NCI-H2029 treated with DMSO at 0.1 percent for 48 hours (cell line): ENCODE measurements at regions not wholly inside any gene's neighbourhood (a gene's known extent, or its start where the extent isn't known, plus 50 kb on each side); places are given as distances from the start of the nearest gene placed in this dataset.

Experiments
- DNase-seq: peaks from one replicate; lab custom pipeline; 2025; lab: John Stamatoyannopoulos, UW

DNA sequence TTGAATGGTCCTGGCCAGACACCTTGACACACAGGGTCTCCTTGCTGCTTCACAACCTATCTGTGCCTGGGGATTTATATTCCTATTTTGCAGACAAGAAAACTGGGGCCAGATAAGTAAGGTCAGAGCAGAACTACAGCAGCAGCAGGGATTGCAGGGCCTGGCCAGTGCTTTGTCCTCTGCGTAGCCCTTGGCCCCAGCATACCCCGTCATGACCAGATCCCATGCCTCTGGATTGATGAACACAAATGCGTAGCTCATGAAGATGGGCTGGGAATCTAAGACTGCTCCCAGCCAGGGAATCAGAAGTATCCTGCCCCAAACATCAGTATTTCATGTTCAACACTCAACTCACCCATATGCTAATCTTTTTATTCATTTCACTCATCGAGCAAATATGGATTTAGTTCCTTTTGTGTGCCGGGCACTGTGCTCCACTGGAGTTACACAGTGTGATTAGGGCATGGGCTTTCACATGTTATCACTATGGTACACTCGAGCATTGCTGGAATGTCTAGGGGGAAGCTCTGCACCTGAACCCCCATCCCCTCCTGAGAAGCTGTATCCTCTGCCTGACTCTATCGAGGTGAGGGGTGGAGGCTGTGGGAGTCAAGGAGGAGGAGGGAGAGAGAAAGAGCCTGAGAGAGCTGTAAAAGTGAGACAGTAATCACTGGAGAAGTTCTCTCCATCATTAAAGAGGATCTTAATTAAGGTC is 143.3 kb downstream of the CYP26B1 start:
- DNase-seq = no peak

DNA sequence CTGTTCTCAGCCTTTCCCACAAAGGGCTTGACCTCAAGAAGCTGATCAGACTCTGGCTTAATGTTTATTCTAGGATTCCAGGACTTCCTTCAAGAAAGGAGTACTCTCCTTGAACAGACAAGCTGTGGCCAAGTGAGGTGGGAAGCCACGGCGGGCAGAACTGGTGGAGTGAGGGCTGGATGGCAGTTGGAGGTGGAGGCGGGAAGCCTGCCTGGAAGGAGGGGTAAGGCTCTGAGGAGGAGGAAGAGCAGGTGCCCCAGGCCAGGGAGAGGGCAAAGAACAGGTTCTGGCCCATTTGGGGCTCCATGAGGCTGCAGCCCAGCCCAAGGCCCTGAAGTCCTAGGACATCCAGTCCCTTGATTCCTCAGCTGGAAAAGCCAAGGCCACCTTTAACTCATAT is 143.9 kb downstream of the CYP26B1 start:
- no peak for DNase-seq

DNA sequence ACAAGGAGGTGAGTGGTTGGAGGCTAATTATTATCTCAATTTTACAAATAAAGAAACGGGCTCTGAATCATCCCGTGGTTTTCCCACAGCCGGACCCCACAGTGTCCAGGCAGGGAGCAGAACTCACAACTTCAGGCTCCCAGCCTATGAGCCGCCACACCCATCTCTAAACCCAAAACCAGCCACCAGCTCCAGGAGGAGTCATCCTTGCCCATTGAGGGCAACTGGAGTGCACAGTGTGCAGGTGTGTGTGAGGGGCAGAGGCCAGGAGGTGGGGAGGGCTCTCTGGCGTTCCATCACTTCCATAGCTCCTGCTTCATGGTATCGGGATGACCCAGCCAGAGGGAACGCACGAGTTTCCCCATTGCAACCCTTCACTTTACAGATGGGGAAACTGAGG is 144.5 kb downstream of the CYP26B1 start:
- DNase-seq = no peak

DNA sequence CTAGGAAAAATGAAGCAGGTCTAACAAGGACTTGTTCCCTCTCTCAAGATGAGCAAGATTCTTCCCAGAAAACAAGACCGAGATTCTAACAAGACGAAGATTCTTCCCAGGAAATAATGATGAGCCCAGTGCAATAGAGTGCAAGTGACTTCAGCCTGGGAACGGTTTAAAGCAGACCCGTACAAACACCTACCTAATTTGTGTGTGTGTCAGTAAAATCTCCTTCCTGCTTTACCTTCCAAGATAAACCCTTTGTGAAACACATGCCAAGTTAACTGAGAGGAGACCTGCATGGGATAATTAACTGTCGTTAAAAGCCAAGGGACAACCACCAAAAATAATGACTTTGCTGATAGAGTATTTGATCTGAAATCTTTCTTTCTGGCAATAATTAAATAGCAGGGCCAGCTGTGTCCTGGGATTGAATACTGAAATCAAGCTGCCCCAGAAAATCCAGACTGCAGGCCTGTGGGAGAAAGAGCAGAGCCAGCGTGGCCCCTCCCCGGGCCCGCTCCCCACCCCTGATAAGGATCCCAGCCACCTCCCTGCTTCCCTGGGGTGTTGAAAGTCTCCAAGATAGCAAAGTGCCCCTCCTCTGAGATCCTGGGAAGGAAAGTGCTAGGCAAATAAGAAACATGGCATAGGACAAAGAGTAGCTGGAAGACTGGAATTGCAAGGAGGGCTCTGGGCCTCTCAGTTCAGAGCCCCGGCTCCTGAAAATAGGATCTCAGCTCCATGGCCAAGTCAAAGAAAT is 145.5 kb downstream of the CYP26B1 start:
- no peak for DNase-seq

DNA sequence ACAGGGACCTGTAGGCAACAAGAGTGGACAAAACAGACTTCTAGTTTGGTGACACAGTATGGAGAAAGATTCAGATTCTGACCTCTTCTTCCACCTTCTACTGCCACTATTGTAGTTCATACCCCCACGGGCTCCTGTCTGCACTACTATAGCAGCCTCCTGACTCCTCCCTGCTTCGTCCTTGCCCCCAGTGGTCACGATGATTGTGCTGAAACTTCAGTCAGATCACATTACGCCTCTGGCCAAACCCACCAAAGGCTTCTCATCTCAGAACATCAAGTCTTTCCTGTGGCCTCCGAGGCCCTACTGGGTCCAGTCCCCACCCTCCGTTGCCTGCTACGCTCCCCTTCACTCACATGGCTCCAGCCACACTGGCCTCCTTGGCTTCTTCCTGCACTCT is 147.6 kb downstream of the CYP26B1 start:
- no peak for DNase-seq

DNA sequence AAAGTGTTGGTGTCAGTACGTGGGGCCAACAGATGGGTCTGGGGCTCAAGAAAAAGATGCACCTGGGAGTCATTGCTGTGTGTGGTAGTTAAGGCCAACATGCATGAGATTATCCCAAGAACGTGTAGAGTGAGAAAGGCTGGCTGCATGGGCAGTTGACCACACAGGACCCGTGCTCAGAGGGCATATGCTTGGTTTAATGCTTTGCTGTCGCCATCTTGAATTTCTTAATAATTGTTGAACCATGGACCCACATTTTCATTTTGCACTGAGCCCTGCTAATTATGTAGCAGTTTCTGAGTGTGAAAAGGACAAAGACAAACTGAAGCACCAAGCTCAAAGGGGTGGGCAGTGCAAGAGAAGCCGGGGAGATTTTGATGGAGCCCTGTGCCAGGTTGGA is 148.1 kb downstream of the CYP26B1 start:
- DNase-seq = no peak

DNA sequence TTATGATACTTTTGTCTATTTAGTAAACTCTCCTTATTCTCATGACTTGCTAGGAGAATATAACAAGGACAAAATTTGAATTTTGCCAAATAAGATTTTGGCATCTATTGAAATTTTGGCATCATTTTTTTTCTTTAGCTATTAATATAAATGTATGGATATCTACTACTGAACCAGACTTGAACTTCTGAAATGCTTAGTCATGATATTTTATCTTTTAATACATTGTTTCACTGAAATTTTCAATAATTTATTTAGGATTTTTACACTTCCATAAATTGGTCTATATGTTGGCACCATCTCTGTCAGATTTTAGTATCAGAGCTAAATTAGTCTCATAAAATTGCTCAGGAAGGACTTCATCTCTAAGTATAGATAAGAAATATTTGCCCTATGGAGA is 149.8 kb downstream of the CYP26B1 start:
- DNase-seq = no peak

DNA sequence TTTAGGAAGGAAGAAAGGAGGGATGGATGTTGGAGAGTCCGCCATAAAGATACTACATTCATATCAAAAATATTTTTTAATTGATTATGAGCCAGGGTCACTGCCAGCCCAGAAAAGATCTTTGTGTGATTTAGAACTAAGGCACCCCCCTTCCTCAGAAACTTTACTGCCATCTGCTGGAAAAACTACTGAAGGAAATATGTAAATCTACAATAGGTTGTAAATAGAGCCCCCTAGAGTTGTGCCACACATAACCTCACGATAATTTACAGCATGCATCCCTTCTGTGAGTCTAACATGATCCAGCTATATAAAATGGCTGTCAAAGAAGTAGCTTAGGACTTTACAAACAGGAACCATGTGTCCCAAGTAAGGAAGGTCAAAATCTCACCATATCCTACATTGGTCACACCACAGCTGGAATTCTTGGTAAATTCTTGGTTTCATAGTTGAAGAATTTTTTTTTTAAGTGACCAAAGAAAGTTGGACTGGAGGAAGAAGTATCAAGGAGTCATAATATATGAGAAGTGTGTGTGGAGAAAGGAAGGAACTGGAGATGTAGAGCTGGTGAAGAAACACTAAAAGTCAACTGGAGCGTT is 152.5 kb downstream of the CYP26B1 start:
- DNase-seq = no peak

DNA sequence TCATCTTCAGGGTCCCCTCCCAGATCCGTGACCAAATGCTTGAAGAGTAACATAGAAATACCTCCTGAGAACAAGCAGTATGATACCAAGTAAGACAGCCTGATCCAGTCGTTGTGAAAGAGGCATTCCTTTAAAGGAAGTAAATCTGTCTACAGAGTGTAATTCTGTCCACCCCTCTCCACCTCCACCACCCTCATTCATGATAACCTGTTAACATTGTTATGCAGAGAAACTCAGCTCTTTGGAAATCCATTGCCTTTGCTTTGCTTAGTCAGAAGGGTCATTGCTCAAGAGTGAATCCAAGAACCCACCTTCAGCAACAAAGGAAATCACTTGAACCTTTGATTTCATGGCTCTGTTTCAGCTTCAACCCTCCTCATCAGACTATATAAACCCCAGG is 155.6 kb downstream of the CYP26B1 start:
- no peak for DNase-seq

DNA sequence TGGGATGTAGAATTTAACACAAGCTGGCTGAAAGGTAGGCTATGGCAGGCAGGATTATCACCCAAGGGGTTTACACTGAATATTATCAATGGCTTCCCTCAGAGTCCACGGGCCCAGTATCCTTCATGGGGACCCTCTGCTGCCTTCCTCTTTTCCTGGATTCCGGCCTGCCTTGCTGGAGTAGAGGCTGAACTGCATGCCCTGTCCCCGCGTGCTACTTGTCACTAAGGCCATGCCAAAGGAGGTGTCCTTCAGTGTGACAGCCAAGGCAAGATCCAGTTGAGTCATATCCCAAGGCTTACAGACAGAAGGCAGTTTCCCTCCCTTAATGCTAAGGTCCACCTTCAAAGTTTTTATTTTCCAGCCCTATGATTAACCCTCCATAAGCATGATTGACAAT is 156.3 kb downstream of the CYP26B1 start:
- no peak for DNase-seq

DNA sequence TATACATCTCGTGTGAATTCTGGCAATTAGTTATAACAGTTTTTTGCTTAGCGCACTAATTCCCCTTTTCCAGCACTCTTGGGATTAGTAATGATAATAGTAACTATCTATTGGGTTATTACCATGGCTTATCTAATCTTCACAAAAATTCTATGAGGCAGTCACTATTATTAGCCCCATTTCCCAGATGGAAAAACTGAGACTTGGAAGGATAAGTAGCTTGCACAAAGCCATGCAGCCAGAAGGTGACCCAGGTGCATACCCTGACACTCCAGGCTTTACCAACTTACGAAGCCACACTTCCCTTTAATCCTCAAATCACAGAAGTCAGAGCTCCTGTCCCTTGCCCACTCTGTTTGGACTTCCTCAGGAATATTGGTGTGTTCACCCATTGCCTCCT is 156.8 kb downstream of the CYP26B1 start:
- no peak for DNase-seq

DNA sequence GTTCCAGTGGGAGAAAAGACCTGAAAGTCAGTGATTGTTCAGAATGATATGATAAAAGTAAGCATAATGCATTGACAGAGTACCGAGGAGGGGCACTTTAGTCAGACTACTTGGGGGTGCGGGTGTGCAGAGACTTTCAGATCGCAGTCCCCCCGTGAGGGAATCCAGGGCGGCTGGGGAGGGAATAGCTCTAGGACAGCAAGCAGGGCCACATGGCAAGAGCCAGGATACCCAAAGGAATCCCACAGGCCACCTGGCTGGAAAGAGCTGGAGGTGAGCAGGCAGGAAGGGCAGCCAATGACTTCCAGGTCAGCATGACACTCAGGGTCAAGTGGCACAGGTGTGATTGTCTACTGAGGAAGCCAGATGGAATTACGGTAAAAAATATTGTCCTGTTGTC is 157.5 kb downstream of the CYP26B1 start:
- no peak for DNase-seq

DNA sequence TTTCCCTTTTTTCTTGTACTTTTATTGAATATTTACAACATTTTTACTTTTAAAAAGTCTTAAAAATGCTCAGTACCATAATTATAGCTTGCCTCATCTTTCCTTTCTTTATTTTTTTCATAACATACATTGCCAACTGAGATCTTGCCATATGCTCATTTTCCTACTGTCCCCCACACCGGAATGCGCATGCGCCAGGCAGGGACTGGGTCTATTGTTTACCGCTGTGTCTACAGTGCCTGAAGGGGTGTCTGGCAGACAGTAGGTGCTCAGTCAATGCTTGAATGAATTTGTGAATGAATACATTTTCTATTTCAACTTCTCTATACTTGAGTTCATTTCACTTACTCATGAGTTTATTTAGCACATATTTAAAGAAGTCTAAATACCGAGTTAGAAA is 158.0 kb downstream of the CYP26B1 start:
- DNase-seq = no peak

DNA sequence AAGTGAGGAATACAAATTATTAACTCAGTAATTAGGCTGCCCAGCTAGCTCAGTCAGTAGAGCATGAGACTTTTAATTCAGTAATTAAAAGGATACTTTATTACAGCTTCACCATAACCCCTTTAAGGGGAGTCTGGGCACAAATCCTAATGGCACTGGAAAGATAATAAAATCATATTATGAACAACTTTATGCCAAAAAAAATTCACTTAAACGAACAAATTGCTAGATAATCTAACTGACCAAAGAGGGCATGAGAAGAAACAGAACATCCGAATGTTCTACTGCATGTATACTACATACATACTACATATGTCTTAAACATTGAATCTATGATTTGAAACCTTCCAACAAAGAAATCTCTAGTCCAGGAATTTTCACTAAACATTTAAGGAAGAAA is 159.5 kb downstream of the CYP26B1 start:
- DNase-seq = no peak

DNA sequence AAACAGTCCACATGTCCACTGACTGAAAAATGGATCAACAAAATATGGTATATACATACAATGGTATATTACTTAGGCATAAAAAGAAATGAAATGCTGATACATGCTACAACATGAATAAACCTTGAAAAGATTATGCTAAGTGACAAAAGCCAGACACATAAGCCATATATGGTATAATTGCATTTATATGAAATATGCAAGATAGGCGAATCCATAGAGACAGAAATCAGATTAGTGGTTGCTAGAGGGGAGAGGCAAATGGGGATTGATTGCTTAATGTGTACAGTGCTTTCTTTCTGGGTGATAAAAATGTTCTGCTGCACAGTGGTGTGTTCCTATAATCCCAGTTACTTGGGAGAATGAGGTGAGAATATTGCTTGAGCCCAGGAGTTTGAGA is 171.0 kb downstream of the CYP26B1 start:
- no peak for DNase-seq

DNA sequence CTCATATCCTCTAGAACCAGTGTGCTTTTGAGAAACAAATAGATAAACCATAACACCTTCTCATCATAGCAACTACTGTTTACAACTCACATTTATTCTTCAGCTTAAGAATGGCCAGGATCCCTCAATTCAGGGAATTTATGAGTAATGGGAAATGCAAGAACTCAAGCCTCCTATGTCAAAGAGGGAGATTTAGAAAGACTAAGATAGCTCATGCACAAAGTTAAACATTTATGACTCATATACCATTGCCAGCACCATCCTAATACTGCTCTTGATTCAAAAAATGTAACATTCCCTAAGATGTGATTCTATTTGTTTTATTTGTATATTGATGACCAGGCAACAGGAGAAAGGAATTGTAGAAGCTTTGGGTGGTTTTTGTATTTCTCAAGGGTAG is 172.8 kb downstream of the CYP26B1 start:
- no peak for DNase-seq

DNA sequence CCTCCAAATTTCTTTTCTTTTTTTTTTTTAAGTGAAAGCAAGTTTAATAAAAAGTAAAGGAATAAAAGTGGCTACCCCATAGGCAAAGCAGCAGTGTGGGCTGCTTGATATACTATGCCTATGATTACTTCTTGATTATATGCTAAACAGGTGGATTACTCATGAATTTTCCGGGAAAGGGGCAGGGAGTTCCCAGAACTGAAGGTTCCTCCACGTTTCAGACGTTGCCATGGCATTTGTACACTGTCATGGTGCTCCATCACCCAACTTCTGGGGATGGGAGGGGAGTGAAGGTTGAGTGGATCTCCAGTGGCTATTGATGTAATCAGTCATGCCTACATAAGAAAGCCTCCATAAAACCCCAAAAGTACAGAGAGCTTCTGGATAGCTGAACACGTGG is 176.2 kb downstream of the CYP26B1 start:
- no peak for DNase-seq

DNA sequence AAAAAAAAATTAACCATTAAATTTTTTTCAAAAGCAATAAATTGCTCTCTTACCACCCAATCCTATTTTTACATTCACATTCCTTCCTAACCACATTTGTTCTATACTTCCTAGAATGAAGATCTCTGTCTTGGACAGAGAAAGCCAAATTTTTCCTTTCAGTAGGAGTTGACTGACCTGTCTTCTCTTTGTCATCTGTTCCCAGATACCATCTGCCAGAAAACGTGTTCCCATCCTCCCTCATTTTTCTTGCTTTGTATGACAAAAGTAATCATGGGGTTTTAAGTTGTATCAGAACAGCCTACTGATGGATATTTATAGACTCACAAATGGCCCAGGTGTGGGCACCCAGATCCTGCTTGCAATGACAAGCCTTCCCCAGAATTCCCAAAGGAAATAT is 182.1 kb downstream of the CYP26B1 start:
- DNase-seq = no peak

DNA sequence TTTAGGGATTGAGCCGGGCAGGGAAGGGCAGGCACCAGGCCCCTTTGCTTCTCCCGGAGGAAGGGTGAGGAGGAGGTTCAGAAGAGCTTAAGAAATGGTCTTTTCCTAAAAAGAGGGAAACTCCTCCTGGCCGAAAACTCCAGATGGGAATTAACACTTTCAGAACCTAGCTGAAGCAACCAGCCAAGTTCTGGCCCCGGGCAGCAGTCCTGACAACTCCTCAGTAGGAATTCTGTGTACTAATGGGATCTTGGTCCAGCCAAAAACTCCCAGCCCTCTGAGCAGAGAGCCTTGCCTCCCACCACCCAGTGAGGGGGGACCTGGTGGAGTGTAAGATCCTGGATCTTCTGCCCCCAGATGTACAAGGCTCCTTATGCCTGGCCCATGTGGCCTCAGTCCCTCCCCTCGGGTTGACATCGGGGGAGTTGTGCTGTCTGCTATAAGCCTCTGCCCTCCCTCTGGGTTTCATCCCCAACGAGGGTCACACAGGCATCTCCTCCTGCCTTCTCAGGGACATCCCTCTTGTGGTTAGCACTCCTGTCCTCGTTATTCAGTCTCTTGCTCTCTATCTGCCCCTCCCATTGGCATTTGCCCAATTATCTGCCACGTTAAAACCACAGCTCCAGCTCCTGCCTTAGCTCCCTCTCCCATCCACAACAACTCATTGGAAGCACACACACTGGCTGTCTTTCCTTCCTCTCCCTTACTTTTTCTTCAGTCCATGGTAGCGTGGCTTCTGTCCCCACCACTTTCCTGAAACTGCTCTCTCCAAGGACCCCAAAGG is 184.6 kb downstream of the CYP26B1 start:
- DNase-seq = no peak

DNA sequence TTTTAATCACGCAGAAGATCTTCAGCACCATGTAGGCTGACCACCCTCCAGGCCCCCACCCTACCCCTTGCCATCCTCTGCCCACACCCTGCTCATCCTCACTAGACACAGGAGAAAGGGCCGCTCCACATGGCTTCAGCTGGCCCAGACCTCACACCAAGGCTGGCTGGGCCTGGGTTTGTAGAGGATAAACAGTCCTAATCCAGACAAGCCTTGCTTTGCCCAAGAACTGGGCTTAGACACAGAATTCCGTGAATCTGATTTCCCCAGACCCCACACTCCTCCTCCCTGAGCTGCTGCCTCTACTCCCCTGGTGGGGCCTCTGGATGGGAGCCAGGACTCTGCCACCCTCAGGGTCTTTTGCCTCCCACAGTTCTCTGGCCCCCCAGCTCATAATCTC is 185.3 kb downstream of the CYP26B1 start:
- no peak for DNase-seq

DNA sequence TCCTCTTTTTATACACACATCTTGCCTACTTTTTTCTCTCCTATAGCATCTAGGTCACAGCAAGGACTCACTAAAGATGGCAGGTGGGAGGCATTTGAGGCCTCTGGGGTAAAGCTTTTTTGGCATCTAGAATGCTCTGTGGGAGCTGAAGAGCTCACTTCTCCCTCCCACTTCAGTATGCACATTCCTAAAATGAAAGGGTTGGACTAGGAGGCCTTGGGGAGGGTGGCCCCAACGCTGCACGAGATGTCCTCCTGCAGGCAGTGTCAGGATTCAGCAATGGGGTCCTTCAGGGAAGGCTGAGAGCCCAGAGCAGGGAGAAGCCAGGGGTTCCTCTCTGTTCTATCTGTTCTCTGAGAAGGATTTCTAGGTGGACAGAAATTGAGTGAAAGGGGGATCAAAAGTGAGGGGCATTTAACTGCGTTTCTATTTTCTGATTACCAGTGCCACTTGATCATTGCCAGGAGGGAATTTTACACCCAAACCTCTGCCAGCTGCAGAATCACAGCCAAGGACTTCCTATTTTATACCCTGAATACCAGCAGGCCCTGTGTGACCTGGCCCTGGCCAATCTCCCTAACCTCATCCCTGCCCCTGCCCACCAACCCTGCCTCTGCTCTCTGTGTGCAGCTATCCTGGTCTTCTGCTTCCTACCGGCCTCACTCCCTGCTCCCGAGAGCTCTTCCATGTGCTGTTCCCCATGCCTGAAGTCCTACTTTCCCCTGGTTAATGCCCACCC is 186.2 kb downstream of the CYP26B1 start:
- DNase-seq = no peak

DNA sequence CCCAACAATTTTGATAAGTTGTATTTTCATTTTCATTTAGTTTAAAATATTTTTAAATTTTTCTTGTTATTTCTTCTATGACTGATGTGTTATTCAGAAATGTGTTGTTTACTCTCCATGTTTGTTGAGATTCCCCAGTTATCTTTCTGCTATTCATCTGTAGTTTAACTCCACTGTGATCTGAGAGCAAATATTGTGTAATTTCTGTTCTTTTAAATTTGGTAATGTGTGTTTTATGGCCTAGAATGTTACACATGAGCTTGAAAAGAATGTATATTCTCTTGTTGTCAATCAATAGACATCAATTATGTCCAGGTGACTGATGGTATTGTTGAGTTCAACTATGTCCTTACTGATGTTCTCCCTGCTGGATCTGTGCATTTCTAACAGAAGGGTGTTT is 188.2 kb downstream of the CYP26B1 start:
- DNase-seq = no peak
